ENCODE measurements at regions not wholly inside any gene's neighbourhood (a gene's known extent, or its start where the extent isn't known, plus 50 kb on each side); places are given as distances from the start of the nearest gene placed in this dataset.
"Not testable (repeated sequence)": the region's sequence is repeated elsewhere in the genome, so short reads cannot be mapped to it uniquely, and the experiment has no call there.

DNA sequence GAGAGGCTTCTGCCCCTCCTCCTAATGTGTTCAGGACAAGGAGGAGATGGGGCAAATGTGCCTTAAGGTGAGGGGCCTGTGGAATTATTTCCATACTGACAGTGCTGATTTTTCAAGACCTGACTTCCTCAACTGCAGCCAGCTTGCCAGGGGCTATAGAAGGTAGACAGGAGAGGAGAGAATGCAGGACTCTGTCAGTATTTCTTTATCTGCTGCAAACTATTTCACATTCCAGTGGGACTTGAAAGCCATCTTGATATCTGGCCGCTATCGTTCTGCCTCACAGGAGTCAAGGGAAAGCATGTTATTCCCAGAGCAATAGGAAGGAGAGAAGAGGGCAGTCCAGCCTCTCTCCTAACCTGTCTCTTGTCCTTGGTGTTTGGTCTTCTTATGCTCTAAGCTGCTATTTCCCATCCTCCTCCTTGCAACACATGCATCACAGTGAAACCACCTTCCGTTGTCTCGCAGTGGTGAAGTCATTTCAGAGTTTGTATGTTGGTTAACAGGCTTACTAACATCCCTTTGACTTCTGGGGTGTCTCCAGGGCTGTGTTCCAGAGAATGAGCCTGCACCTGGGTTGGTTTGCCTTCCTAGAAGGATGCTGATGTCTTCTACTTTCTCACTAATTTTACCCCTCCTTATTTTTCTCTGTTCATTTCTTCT is 95.1 kb upstream of the MRPS22 start:
- no peaks in the 10 kb centered on the region for H3K9me3 Mint-ChIP-seq
- ATAC-seq: no peak
- H3K4me1 Mint-ChIP-seq: peaks cover 8% of the 10 kb centered on the region
- no peak overlapping the region for H3K4me3 Mint-ChIP-seq
- no peak overlapping the region for H3K27ac Mint-ChIP-seq
- H3K36me3 Mint-ChIP-seq: no peaks in the 10 kb centered on the region
- peak in 1 of 2 donors; percentile 33 for DNase-seq (ENCODE audit: low spot score in 2 of 2)

GRCh38 chr3:139251529-139251928 is 92.3 kb upstream of the MRPS22 start:
- no peak for ATAC-seq
- DNase-seq (ENCODE audit: low spot score in 2 of 2): peak in 1 of 2 donors; percentile 36
- Mint-ChIP-seq H3K4me1 (peaks cover 8% of the 10 kb centered on the region), H3K9me3 (no peaks in the 10 kb centered on the region), H3K4me3 (no peak overlapping the region), H3K36me3 (no peaks in the 10 kb centered on the region), H3K27ac (no peak overlapping the region)

GRCh38 chr3:139252719-139253118 is 91.1 kb upstream of the MRPS22 start:
- peaks cover 8% of the 10 kb centered on the region for H3K4me1 Mint-ChIP-seq
- ATAC-seq (no peak), DNase-seq (ENCODE audit: low spot score in 2 of 2) (peak in 1 of 2 donors; percentile 28)
- H3K4me3 Mint-ChIP-seq: no peak overlapping the region
- no peak overlapping the region for H3K27ac Mint-ChIP-seq
- H3K9me3 Mint-ChIP-seq: no peaks in the 10 kb centered on the region
- no peaks in the 10 kb centered on the region for H3K36me3 Mint-ChIP-seq

DNA sequence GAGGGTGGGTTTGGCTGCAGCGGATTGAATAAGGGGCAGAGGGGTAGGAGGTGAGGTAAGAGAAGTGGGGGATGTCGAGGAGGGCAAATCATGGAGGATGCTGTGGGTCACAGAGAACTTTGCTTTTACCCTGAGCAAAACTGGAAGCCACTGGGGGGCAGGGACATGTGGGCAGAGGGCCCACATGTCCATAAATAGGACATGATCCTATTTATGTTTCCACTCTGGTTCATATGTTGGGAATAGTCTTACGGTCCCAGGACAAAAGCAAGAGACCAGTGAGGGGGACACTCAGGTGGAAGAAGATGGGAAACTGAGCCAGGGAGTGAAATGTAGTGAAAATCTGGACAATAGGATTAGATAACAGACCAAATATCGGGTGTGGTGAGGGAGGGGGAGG is 85.5 kb upstream of the MRPS22 start:
- H3K27ac Mint-ChIP-seq: no peak overlapping the region
- DNase-seq (ENCODE audit: low spot score in 2 of 2): no peak
- no peak for ATAC-seq
- no peak overlapping the region for H3K4me3 Mint-ChIP-seq
- no peaks in the 10 kb centered on the region for H3K9me3 Mint-ChIP-seq
- no peaks in the 10 kb centered on the region for H3K36me3 Mint-ChIP-seq
- no peaks in the 10 kb centered on the region for H3K4me1 Mint-ChIP-seq

GRCh38 chr3:139259398-139259797 is 84.4 kb upstream of the MRPS22 start:
- Mint-ChIP-seq H3K27ac (no peak overlapping the region), H3K9me3 (no peaks in the 10 kb centered on the region), H3K4me3 (no peak overlapping the region), H3K36me3 (no peaks in the 10 kb centered on the region), H3K4me1 (no peaks in the 10 kb centered on the region)
- no peak for ATAC-seq
- DNase-seq (ENCODE audit: low spot score in 2 of 2): no peak

DNA sequence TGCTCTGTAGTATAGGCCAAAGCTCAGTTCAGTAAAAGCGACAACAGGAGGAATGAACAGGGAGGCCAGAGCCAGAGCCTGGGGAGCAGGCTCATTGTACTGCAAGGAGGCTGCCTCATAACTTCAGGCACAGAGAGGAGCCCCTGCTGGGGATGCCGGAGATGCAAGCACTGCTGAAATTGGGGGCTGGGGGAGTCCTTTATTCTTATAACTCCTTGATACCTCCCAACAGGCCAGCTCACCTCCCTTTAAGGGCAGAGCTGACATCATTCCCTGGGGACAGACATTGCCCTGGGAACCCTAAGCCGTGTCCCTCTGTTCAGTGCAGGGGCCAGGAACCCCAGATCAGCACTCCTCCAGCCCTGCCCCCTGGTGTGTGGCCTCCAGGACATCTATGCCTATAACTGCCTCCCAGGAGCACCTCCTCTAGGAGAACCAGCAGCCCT is 83.8 kb upstream of the MRPS22 start:
- H3K9me3 Mint-ChIP-seq: no peaks in the 10 kb centered on the region
- no peaks in the 10 kb centered on the region for H3K4me1 Mint-ChIP-seq
- H3K36me3 Mint-ChIP-seq: no peaks in the 10 kb centered on the region
- ATAC-seq (peak; percentile 35), DNase-seq (ENCODE audit: low spot score in 2 of 2) (peak in 1 of 2 donors; percentile 40)
- no peak overlapping the region for H3K4me3 Mint-ChIP-seq
- H3K27ac Mint-ChIP-seq: no peak overlapping the region

GRCh38 chr3:139260793-139261736 is 82.8 kb upstream of the MRPS22 start:
- no peak for DNase-seq (ENCODE audit: low spot score in 2 of 2)
- Mint-ChIP-seq H3K27ac (peak overlapping the region; percentile 0), H3K9me3 (no peaks in the 10 kb centered on the region), H3K4me3 (no peak overlapping the region), H3K4me1 (no peaks in the 10 kb centered on the region), H3K36me3 (no peaks in the 10 kb centered on the region)
- no peak for ATAC-seq

DNA sequence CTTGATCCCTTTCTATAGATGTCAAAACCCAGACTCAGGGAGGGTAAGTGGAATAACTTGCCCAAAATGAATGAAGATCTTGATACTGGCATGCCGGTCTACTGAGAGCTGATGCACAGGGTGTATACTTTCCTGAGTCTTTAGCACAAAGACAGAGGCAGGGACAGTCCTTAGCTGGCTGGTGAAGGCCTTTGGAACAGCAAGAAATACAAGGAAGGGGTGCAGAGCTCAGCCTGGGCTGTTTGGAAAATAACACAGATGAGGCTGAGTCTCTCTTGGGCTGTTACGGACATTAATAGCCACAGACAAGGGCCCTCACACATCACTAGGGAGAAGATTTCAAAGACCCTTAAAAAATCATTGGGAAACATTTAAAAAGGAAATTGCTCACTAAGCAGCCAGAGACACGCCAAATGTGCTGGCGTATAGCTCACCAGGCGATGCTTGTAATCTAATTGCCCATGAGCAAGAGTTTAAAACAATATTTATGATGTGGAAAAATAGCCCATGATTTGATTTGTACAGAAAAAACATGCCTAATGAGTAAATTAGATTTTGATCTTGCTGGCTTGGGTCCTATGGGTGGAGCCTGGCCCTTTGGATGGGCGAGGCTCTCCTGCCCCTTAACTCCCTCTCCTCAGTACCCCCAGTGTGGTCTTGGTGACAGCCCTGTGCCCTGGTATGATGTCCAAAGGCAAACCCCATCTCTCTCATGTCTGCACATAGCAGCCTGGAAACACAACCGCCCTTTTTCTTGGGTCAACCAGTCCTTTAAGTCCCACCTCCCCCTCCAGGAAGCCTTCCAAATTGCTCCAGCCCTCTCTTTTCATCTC is 81.8 kb upstream of the MRPS22 start:
- no peak for ATAC-seq
- no peaks in the 10 kb centered on the region for H3K4me1 Mint-ChIP-seq
- no peak overlapping the region for H3K4me3 Mint-ChIP-seq
- no peaks in the 10 kb centered on the region for H3K9me3 Mint-ChIP-seq
- H3K36me3 Mint-ChIP-seq: no peaks in the 10 kb centered on the region
- peak overlapping the region; percentile 0 for H3K27ac Mint-ChIP-seq
- peak in 1 of 2 donors; percentile 26 for DNase-seq (ENCODE audit: low spot score in 2 of 2)

DNA sequence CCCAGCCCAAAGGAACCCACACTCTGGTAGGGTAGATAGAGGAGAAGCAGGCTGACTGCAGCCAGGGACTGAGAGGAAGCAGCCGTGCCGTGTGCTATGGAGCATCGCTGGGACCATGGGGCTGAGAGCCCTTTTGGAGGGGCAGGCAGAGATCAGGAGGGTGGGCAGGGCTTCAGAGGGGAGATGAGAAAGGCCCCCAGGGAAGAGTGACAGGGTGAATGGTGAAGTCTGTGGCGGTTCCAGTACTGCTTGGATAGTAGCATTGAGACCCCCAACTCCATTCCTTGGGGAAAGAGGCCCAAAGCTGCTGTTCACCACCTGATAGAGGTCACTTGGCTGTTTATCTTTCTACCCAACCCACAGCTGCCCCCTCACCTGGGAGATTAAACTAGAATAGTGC is 80.0 kb upstream of the MRPS22 start:
- no peaks in the 10 kb centered on the region for H3K36me3 Mint-ChIP-seq
- DNase-seq (ENCODE audit: low spot score in 2 of 2): peak in 1 of 2 donors; percentile 18
- no peak overlapping the region for H3K27ac Mint-ChIP-seq
- no peaks in the 10 kb centered on the region for H3K9me3 Mint-ChIP-seq
- H3K4me1 Mint-ChIP-seq: no peaks in the 10 kb centered on the region
- ATAC-seq: no peak
- H3K4me3 Mint-ChIP-seq: no peak overlapping the region

DNA sequence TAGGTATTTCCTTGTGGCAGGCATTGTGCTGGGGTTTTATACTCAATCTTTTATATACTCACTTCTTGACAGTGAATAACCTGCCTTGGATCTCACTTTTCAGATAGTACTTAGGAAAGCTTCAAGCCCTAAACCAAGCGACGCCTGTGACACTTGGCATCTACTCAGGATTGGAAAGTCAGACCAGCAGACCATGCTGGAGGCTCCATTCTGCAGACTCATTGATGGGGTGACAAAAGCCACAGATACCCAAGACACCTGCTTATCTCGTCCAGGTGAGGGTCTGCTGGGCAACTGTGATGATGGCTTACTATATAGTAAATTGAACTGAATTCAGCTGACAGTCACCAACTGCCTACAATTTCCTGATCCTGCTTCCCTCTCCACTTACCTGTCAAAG is 79.4 kb upstream of the MRPS22 start:
- DNase-seq (ENCODE audit: low spot score in 2 of 2) (no peak), ATAC-seq (no peak)
- no peaks in the 10 kb centered on the region for H3K36me3 Mint-ChIP-seq
- no peak overlapping the region for H3K4me3 Mint-ChIP-seq
- no peak overlapping the region for H3K27ac Mint-ChIP-seq
- no peaks in the 10 kb centered on the region for H3K4me1 Mint-ChIP-seq
- no peaks in the 10 kb centered on the region for H3K9me3 Mint-ChIP-seq

DNA sequence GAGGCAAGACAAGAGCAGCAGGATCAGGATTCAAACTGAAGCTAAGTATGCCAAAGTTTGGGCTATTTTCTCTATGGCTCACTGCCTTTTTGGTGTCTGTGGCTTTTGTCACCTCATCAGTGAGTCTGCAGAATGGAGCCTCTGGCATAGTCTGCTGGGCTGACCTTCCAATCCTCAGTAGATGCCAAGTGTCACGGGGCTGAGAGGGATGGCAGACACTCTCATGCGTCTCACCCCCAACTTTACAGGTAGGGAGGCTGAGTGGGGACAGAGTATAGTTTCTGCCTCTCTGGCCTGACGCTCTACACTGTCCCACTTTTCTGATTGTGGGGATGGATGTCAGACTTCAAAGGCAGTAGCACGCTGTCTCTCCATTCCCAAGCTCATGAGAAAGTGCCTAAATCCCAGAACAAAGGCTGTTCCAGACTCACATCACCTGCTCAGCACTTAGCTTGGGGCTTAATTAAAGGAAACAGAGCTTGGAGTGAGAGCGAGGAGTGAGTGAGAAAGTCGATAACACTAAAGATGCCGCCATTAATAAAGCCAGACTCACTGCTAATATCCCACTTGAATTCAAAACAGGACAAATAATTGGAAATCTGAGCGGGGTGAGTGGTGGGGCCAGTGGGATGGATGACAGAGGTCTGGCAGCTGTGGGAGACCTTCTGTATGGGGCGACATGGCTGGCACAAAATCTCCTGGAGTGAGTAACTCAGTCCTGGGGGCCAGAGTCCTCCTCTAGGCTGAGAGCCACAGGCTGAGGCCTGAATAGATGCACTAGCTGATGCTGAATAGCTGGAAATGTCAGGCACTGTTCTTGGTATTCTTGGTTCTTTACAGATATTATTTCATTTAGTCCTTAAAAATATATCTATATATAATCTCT is 78.4 kb upstream of the MRPS22 start:
- Mint-ChIP-seq H3K4me3 (no peak overlapping the region), H3K36me3 (no peaks in the 10 kb centered on the region), H3K9me3 (no peaks in the 10 kb centered on the region), H3K27ac (no peak overlapping the region), H3K4me1 (no peaks in the 10 kb centered on the region)
- DNase-seq (ENCODE audit: low spot score in 2 of 2): no peak
- no peak for ATAC-seq

DNA sequence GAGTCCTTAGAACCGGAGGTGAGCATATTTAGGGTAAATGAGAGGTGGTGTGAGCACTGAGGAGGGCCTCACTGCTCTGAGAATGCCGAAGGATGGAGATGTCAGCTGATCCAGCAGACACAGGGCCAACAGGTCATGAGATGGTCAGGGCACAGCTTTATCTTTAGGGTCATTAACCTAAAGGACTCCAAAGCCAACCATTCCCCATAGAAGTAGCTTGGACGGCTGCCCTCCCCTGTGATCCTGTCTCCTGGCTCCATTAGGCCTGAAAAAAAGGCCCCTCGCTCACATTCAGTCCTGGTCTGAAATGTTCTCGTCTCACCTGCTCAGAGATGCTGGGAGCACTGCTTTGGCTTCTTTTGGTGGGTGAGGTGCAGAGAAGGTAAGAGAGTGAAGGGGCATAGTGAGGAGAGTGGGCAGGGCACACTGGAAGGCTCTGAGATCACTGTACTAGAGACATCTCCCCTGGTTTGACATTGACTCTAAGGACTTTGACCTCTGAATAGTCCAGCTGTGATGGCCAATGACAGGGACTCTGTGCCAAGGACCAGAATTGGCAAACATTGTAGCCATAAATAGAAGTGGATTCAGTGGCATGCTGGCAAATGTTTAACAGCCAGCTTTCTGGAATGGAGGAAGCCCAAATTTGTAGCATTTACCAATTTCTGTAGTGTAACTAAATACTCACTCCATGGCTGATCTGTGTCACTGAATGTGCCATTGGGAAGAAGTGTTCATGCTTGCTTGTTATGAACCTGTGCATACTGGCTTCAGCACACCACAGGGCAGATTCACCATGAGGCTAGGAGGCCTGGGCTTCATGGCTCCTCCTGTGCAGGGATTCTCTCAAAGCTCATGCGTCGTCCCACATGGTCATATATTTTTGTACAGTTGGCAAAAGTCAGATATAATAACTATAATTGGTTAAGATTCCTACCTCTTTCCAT is 76.2 kb upstream of the MRPS22 start:
- Mint-ChIP-seq H3K36me3 (no peaks in the 10 kb centered on the region), H3K9me3 (no peaks in the 10 kb centered on the region), H3K4me3 (no peak overlapping the region), H3K4me1 (no peaks in the 10 kb centered on the region), H3K27ac (no peak overlapping the region)
- ATAC-seq (no peak), DNase-seq (ENCODE audit: low spot score in 2 of 2) (no peak)

- Mint-ChIP-seq H3K4me1 (no peaks in the 10 kb centered on the region), H3K9me3 (no peaks in the 10 kb centered on the region), H3K4me3 (no peak overlapping the region), H3K36me3 (no peaks in the 10 kb centered on the region), H3K27ac (no peak overlapping the region)
- ATAC-seq (no peak), DNase-seq (ENCODE audit: low spot score in 2 of 2) (no peak)
These were observed 73.8 kb upstream of the MRPS22 start for GRCh38 chr3:139269984-139270383.

- not testable (repeated sequence) for H3K4me1 Mint-ChIP-seq; H3K27ac Mint-ChIP-seq; H3K9me3 Mint-ChIP-seq; H3K4me3 Mint-ChIP-seq; H3K36me3 Mint-ChIP-seq; DNase-seq (ENCODE audit: low spot score in 2 of 2); ATAC-seq
These were observed 73.2 kb upstream of the MRPS22 start for GRCh38 chr3:139270652-139271051.
